GM12864 (cell line): ENCODE measurements at regions not wholly inside any gene's neighbourhood (a gene's known extent, or its start where the extent isn't known, plus 50 kb on each side); places are given as distances from the start of the nearest gene placed in this dataset.

Source experiments
- DNase-seq: peaks from one replicate; pipeline ENCODE4 v3.0.0-alpha.2; 2011; ENCODE audit warnings: low read depth
- H3K4me3 ChIP-seq: 2 replicates; pipeline ENCODE4 v1.5.1; 2011; ENCODE audit warnings: mild to moderate bottlenecking, low read depth, low read length, control low read depth
- TF ChIP-seq, protein P1 (sequence below): IDR thresholded peaks from 2 replicates; pipeline ENCODE4 v1.5.1; 2011; ENCODE audit warnings: low read depth, mild to moderate bottlenecking, moderate library complexity, low read length, control low read depth, inconsistent platforms; ENCODE audit errors: missing control alignments

DNA sequence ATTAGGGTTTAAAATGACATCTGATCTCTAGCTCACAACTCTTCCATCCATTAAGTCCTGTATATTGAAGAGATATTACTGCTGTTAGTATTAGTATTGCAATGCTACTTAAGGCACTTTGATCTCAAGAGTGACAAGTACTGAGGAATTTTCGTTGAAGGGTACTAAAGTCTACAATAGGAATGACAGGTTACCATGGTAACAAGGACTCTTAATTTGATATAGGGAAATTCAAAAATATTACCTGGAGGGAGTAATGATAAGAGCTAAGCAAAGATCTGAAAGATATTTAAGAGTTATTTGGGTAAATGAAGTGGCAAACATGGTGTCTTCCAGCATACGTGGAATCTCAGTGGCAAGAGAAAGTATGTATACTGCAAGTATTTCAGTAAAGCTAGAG lies 518.0 kb upstream of the SLC35B3 start:
- TF ChIP-seq, protein P1, sequence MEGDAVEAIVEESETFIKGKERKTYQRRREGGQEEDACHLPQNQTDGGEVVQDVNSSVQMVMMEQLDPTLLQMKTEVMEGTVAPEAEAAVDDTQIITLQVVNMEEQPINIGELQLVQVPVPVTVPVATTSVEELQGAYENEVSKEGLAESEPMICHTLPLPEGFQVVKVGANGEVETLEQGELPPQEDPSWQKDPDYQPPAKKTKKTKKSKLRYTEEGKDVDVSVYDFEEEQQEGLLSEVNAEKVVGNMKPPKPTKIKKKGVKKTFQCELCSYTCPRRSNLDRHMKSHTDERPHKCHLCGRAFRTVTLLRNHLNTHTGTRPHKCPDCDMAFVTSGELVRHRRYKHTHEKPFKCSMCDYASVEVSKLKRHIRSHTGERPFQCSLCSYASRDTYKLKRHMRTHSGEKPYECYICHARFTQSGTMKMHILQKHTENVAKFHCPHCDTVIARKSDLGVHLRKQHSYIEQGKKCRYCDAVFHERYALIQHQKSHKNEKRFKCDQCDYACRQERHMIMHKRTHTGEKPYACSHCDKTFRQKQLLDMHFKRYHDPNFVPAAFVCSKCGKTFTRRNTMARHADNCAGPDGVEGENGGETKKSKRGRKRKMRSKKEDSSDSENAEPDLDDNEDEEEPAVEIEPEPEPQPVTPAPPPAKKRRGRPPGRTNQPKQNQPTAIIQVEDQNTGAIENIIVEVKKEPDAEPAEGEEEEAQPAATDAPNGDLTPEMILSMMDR, result no peak
- no peak for DNase-seq
- no peak overlapping the region for H3K4me3 ChIP-seq

DNA sequence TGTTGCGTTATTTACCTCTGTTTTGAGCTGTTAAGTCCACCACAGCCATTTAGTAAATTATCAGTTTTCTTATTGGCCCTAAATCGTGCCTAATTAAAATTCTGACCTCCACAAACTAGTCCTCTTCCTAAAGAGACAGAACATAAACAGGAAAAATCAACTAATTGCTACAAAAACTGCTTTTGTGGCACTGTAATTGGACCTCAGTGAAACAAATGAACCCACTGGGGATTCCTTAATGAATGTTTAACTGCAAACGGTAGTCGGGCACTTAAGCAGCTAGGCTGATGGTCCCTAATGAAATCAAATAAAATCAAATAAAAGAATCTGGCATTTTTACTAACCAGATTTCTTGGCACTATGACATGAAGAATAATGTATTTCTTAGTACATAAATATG lies 513.4 kb upstream of the SLC35B3 start:
- DNase-seq, result no peak
- TF ChIP-seq, protein P1, result no peak
- no peak overlapping the region for H3K4me3 ChIP-seq

DNA sequence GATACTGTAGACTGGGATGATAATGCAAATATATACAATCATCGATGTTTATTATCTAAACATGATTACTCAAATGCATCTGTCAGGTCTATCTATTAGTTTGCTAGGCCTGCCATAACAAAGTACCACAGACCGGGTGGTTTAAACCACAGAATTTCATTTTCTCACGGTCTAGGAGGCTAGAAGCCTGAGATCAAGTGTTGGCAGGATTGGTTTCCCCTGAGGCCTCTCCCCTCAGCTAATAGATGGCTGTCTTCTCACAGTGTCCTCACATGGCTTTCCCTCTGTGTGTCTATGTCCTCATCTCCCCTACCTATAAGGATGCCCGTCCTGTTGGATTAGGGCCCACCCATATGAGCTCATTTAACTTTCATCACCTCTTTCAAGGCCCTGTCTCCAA lies 512.6 kb upstream of the SLC35B3 start:
- DNase-seq, result no peak
- no peak overlapping the region for H3K4me3 ChIP-seq
- TF ChIP-seq, protein P1, result no peak

DNA sequence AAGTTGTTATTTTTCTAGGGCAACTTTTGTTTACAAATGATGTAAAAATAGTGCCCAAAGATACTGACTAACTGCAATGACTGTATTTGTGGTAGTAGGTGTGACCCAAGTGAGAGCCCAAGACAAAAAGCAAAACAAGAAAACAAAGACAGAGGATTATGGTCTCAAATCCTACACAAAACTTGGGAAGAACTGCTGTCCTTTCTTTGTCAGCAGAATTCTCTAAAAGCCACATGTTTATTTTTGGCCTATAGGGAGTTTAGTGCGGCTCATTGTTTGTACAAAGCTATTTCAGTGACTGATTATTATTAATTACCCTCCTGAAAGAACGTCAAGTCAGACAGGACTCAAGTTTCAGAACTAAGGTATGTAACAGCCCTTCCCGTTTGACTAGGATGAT lies 509.2 kb upstream of the SLC35B3 start:
- no peak overlapping the region for H3K4me3 ChIP-seq
- DNase-seq, result no peak

DNA sequence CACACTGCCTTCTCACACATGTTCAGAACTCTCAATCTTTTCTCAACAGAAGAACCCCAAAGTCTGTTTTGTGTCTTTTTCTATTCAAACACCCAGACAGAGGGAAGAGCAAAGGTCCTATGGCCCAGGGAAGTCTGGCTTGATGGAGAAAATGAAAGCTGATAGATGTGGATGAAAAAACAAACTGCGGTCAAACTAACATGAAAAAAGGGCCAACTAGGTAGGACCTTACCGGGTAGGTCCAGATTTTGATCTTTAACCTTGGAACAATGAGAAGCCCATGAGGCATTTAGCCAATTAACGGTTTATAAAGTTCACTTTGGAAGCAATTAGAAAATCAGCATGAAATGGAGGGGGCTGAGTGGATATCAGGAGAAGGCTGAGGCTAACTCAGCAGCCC lies 507.7 kb upstream of the SLC35B3 start:
- TF ChIP-seq, protein P1, result no peak
- no peak for DNase-seq
- no peak overlapping the region for H3K4me3 ChIP-seq

More for the DNA sequence above, 509.2 kb upstream of the SLC35B3 start:
- TF ChIP-seq, protein P1, result no peak

DNA sequence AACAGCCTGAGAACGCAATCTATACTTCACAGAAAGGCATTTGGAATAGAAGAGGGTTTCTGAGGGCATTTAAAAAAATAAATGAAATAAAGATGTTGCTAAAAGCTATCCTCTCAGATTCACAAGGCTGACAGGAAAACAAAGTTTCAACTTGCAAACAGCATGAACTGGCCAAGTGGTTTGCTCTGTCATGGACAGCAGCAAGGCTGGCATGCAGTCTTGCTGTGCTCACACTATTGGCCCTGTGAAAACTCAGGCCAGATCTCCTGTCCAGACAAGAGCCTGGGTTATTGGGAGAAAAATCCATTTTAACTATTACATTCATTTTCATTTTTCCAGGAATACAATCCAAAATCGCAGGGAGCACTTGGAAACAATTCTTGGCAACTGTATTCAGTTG lies 506.2 kb upstream of the SLC35B3 start:
- TF ChIP-seq, protein P1, result no peak
- no peak for DNase-seq
- H3K4me3 ChIP-seq, result no peak overlapping the region

DNA sequence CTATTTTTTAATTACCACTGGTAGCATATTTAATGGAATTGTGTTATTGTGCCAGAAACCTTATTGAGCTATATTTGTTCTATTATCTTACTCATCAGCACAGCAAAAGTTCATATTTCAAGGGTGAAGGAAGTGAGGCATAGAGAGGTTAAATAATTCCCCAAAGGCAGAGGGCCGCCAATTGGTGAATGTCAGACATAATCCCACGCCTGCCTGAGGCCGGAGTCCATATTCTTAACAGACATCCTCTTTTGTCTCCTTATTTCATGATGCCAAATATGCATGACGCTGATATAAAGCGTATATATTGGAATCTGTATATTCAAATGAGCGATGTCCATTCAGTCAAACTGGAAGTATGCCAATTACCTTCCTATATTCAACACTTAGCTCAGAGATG lies 505.0 kb upstream of the SLC35B3 start:
- no peak for DNase-seq
- TF ChIP-seq, protein P1, result no peak
- H3K4me3 ChIP-seq, result no peak overlapping the region
